ENCODE measurements at regions not wholly inside any gene's neighbourhood (a gene's known extent, or its start where the extent isn't known, plus 50 kb on each side); places are given as distances from the start of the nearest gene placed in this dataset.

DNA sequence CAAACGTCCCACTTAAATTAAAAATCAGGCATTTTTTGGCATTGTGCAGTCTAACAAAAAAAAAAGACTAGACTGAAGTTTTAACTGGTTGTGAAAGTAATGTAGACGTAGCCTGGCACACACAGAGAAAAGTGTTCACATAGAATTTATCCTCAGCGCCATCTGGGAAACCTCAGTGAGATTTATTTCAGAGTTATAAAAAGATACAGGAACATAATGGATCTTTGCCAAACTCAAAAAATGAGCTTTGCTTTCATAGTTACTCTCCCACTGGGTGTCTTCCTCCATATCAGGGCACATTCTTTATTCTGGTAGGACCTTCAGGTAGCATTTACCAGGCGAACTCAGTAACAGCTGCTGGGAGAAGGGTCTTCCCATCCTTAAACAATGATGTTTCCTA lies 532.4 kb upstream of the SALL3 start:
- Histone ChIP-seq H3K9me3 (no peaks in the 10 kb centered on the region), H3K4me1 (no peaks in the 10 kb centered on the region), H3K27me3 (no peaks in the 10 kb centered on the region), H3K36me3 (ENCODE audit: low read depth, missing control alignments) (no peaks in the 10 kb centered on the region), H3K4me3 (no peak overlapping the region), H3K27ac (no peak overlapping the region)
- DNase-seq, result no peak
- 59 to 63% methylated on average over 4 of the region's 4 CpGs for WGBS, 2 donors
- TF ChIP-seq CTCF (IDR thresholded peaks at IDR 0.05), result no peak
- no peak for TF ChIP-seq POLR2A (IDR thresholded peaks at IDR 0.05)
- intact Hi-C loops (cut with DNase I; ENCODE audit: low total_unique reads), result no loop called here

DNA sequence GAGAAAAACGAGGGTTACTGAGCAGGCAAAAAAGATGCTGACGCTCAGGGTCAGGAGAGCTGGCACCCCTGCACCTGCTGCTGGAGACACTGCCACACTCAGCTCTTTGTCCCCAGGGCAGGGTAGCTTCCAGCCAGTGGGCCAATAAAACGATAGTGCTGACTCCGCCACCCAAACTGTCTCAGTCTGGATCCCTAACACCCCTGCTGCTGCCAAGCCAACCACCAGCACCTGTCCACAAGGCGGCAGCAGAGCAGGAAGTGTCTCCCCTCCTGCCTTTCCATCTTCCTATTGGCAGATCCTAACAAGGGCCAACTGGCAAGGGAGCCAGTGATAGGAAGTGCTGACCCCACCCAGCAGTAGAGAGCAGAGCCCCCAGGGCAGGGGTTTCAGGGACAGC lies 531.5 kb upstream of the SALL3 start:
- Histone ChIP-seq H3K4me1 (no peaks in the 10 kb centered on the region), H3K4me3 (no peak overlapping the region), H3K27ac (no peak overlapping the region), H3K27me3 (no peaks in the 10 kb centered on the region), H3K36me3 (ENCODE audit: low read depth, missing control alignments) (no peaks in the 10 kb centered on the region), H3K9me3 (no peaks in the 10 kb centered on the region)
- intact Hi-C loops (cut with DNase I; ENCODE audit: low total_unique reads), result no loop called here
- TF ChIP-seq POLR2A (IDR thresholded peaks at IDR 0.05), result no peak
- no peak for TF ChIP-seq CTCF (IDR thresholded peaks at IDR 0.05)
- 77 to 84% methylated on average over 4 to 5 of the region's 5 CpGs for WGBS, 2 donors
- DNase-seq, result no peak

DNA sequence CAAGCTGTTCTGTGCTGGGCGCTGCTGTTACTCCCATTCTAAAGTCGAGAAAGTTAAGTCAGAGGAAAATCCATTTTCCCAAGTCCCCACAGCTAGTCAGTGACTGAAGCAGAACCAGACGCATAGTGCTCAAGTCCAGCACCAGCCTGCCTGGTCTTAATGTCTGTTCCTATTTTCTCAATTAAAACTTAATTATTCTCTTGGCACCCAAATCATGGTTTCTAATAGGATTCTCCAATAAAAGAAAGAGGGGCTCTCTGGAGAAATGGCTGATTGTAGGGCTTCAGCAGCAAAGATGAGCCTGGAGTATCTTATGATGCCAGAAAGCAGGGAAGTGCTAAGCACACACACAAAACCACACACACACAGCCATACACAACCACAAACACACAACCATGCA lies 531.0 kb upstream of the SALL3 start:
- no peaks in the 10 kb centered on the region for H3K9me3 ChIP-seq
- H3K4me1 ChIP-seq, result no peaks in the 10 kb centered on the region
- intact Hi-C loops (cut with DNase I; ENCODE audit: low total_unique reads), result no loop called here
- no peaks in the 10 kb centered on the region for H3K27me3 ChIP-seq
- no peaks in the 10 kb centered on the region for H3K36me3 ChIP-seq (ENCODE audit: low read depth, missing control alignments)
- H3K4me3 ChIP-seq, result no peak overlapping the region
- WGBS, 2 donors, result 85 to 91% methylated on average over 3 of the region's 3 CpGs
- no peak overlapping the region for H3K27ac ChIP-seq
- DNase-seq, result no peak
- no peak for TF ChIP-seq CTCF (IDR thresholded peaks at IDR 0.05)
- no peak for TF ChIP-seq POLR2A (IDR thresholded peaks at IDR 0.05)

DNA sequence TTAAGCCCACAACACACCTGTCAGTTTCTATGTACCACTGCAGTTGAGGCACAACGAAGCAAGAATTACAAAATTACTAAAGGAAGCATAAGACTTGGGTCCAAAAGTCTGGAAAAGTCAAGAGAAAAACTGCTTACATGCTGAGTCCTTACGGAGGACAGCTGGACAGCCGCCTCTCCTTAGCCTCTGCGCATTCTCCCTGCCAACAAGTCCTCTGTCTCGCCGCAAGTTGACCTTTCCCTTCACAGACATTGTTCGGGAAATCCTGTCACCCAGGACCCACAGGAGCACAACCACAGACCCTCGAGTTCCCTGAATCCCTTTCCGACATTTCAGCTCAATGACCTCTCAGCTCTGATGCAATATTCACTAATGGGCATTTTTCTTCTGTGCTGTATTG lies 525.4 kb upstream of the SALL3 start:
- intact Hi-C loops (cut with DNase I; ENCODE audit: low total_unique reads), result no loop called here
- 76 to 78% methylated on average over 9 of the region's 9 CpGs for WGBS, 2 donors
- H3K27me3 ChIP-seq, result no peaks in the 10 kb centered on the region
- no peaks in the 10 kb centered on the region for H3K9me3 ChIP-seq
- H3K27ac ChIP-seq, result no peak overlapping the region
- H3K36me3 ChIP-seq (ENCODE audit: low read depth, missing control alignments), result no peaks in the 10 kb centered on the region
- no peaks in the 10 kb centered on the region for H3K4me1 ChIP-seq
- no peak for DNase-seq
- TF ChIP-seq POLR2A (IDR thresholded peaks at IDR 0.05) (no peak), CTCF (IDR thresholded peaks at IDR 0.05) (no peak)
- no peak overlapping the region for H3K4me3 ChIP-seq

GRCh38 chr18:78455386-78455785 lies 524.2 kb upstream of the SALL3 start:
- Histone ChIP-seq H3K4me3 (no peak overlapping the region), H3K27ac (no peak overlapping the region), H3K4me1 (no peaks in the 10 kb centered on the region), H3K36me3 (ENCODE audit: low read depth, missing control alignments) (no peaks in the 10 kb centered on the region), H3K27me3 (no peaks in the 10 kb centered on the region), H3K9me3 (no peaks in the 10 kb centered on the region)
- 82 to 95% methylated on average over 5 of the region's 5 CpGs for WGBS, 2 donors
- intact Hi-C loops (cut with DNase I; ENCODE audit: low total_unique reads), result no loop called here
- no peak for DNase-seq
- no peak for TF ChIP-seq POLR2A (IDR thresholded peaks at IDR 0.05)
- no peak for TF ChIP-seq CTCF (IDR thresholded peaks at IDR 0.05)
